K562 (cell line): ENCODE measurements at regions not wholly inside any gene's neighbourhood (a gene's known extent, or its start where the extent isn't known, plus 50 kb on each side); places are given as distances from the start of the nearest gene placed in this dataset.

Source experiments
- ATAC-seq: fragments of 200-7000 bp; cut with Tn5 transposase; 3 replicates; pipeline ENCODE4 v1.9.1; 2020; ENCODE audit warnings: moderate library complexity
- BruUV-seq: library from RNA; stranded (reverse); fragments of 400-500 nt; replicated peaks from 2 replicates; lab custom pipeline; 2021; lab: Mats Ljungman, UMichigan
- CTCF ChIA-PET: fragments of 300-600 bp; formaldehyde crosslinking; extraction: SDS; loops from one replicate; lab custom pipeline; 2021; ENCODE audit warnings: low intra/inter-chr PET ratio; lab: Yijun Ruan, JAX
- POLR2A ChIA-PET: fragments of 300-600, 350-650 bp; sonication (Branson Sonifier 250); formaldehyde crosslinking; extraction: SDS; loops from one replicate; lab custom pipeline; 2021; ENCODE audit warnings: antibody characterized with exemption, inconsistent platforms; lab: Yijun Ruan, JAX
- DNase-seq, 4 experiments: peaks; one replicate each; pipeline versions ENCODE4 v3.0.0 to v3.0.0-alpha.2; 2011 to 2018; ENCODE audit warnings: low spot score in 3 of 4, mixed read lengths in 3 of 4; ENCODE audit errors: extremely low read depth in 1 of 4
- FAIRE-seq: peaks from 2 replicates; lab custom pipeline; 2011; peaks lifted over from hg19 to GRCh38; lab: Jason Lieb, UNC
- H2AFZ ChIP-seq: 2 replicates; pipeline ENCODE4 v1.6.0; 2011; ENCODE audit warnings: low read depth, low read length, control low read depth, inconsistent platforms
- H3K27ac ChIP-seq: fragments of 200-600 bp; 3 replicates; pipeline ENCODE4 v1.8.0; 2011; ENCODE audit warnings: low read depth, mild to moderate bottlenecking, control low read depth, inconsistent platforms, low read length, moderate library complexity, mixed read lengths; ENCODE audit errors: extremely low read depth
- H3K27me3 ChIP-seq, 2 experiments: fragments of 300-600 bp in 1 of 2; 2 replicates in 1 of 2; 3 replicates in 1 of 2; pipeline versions ENCODE4 v1.6.0 to v1.8.0; 2011; ENCODE audit warnings: inconsistent platforms in 2 of 2, low read length in 2 of 2, mild to moderate bottlenecking in 1 of 2, mixed read lengths in 1 of 2, moderate library complexity in 1 of 2; ENCODE audit not compliant: control insufficient read depth in 2 of 2, insufficient read depth in 2 of 2
- H3K36me3 ChIP-seq: fragments of 300-600 bp; 3 replicates; pipeline ENCODE4 v1.8.0; 2011; ENCODE audit warnings: mild to moderate bottlenecking, low read length, inconsistent platforms; ENCODE audit not compliant: control insufficient read depth, insufficient read depth
- H3K4me1 ChIP-seq, 2 experiments: fragments of 200-600 bp in 1 of 2; replicated peaks in 1 of 2; 2 replicates in 1 of 2; 3 replicates in 1 of 2; pipeline versions ENCODE4 v1.5.1 to v1.8.0; 2011; ENCODE audit warnings: inconsistent platforms in 2 of 2, low read length in 2 of 2, mild to moderate bottlenecking in 1 of 2, mixed read lengths in 1 of 2, moderate library complexity in 1 of 2; ENCODE audit not compliant: control insufficient read depth in 2 of 2, insufficient read depth in 2 of 2
- H3K4me2 ChIP-seq: 2 replicates; pipeline ENCODE4 v1.6.1; 2011; ENCODE audit warnings: low read length, control low read depth, inconsistent platforms, mixed read lengths; ENCODE audit not compliant: insufficient read depth
- H3K4me3 ChIP-seq: fragments of 200-600 bp; sonication (generic), shearing (Covaris generic); 2 replicates; pipeline ENCODE4 v1.5.1; 2016; ENCODE audit warnings: control low read depth, inconsistent platforms
- H3K79me2 ChIP-seq: fragments of 200-600 bp; 3 replicates; pipeline ENCODE4 v1.8.0; 2011; ENCODE audit warnings: low read length, inconsistent platforms; ENCODE audit not compliant: control insufficient read depth, insufficient read depth
- H3K9ac ChIP-seq, 2 experiments: 2 replicates each; pipeline versions ENCODE4 v1.6.0 to v1.6.1; 2011; ENCODE audit warnings: low read depth in 2 of 2, low read length in 2 of 2, control low read depth in 1 of 2, inconsistent platforms in 1 of 2, mild to moderate bottlenecking in 1 of 2, mixed read lengths in 1 of 2; ENCODE audit not compliant: insufficient read depth in 1 of 2
- H3K9me1 ChIP-seq: one replicate; pipeline ENCODE4 v1.6.0; 2011; ENCODE audit warnings: inconsistent platforms, mild to moderate bottlenecking, low read length, moderate library complexity; ENCODE audit not compliant: control insufficient read depth, insufficient read depth
- H3K9me3 ChIP-seq: replicated peaks from 2 replicates; pipeline ENCODE4 v1.5.1; 2011; ENCODE audit warnings: low read depth, low read length, inconsistent platforms; ENCODE audit not compliant: control insufficient read depth, insufficient read depth
- H4K20me1 ChIP-seq: replicated peaks from 2 replicates; pipeline ENCODE4 v1.6.1; 2011; ENCODE audit warnings: low read length, inconsistent platforms, mixed read lengths; ENCODE audit not compliant: control insufficient read depth, insufficient read depth
- FOSL1 ChIP-seq: fragments of 200-800 bp; sonication (Bioruptor generic); conservative IDR thresholded peaks from 2 replicates; pipeline ENCODE4 v1.6.1; 2016; ENCODE audit warnings: missing genetic modification characterization, missing compliant biosample characterization
- MAFF ChIP-seq: IDR thresholded peaks from 2 replicates; pipeline ENCODE4 v1.6.1; 2012; ENCODE audit warnings: low read length, improper control_type of control experiment
- MAZ ChIP-seq, 2 experiments: fragments of 450-650 bp in 1 of 2; sonication (generic) in 1 of 2; formaldehyde crosslinking; IDR thresholded peaks in 1 of 2; conservative IDR thresholded peaks in 1 of 2; 2 replicates each; pipeline versions ENCODE4 v1.4.0 to v1.5.0; 2020; ENCODE audit warnings: mild to moderate bottlenecking in 1 of 2, missing genetic modification reagents in 1 of 2
- ZNF77 ChIP-seq: fragments of 250-450 bp; sonication (Bioruptor Pico); IDR thresholded peaks from 2 replicates; pipeline ENCODE4 v1.5.0; 2020
- ZNF778 ChIP-seq: fragments of 450-650 bp; formaldehyde crosslinking; IDR thresholded peaks from 2 replicates; pipeline ENCODE4 v1.4.0; 2020; ENCODE audit warnings: mild to moderate bottlenecking, moderate library complexity
- ZNF785 ChIP-seq: fragments of 250-450 bp; sonication (Bioruptor Pico); IDR thresholded peaks from 2 replicates; pipeline ENCODE4 v1.4.0; 2020; ENCODE audit warnings: mild to moderate bottlenecking
- WGBS: fragments of 100-300 bp; shearing (Covaris generic); methylation state at CpG from one replicate; pipeline ENCODE4 v1.1.6; 2016; ENCODE audit warnings: low coverage, mixed read lengths; ENCODE audit not compliant: insufficient coverage; ENCODE audit errors: missing lambda C conversion rate; 5-methylcytosine and 5-hydroxymethylcytosine counted together
- in situ Hi-C: fragments of 300-500 bp; cut with MboI; formaldehyde crosslinking; loops from 4 replicates; pipeline ENCODE4 v1.15.0; 2018; ENCODE audit warnings: inconsistent platforms, mixed read lengths
- intact Hi-C: fragments of 100-400 bp; cut with micrococcal nuclease; formaldehyde crosslinking; loops from 2 replicates; pipeline ENCODE4 v1.14.2; 2022
- TF ChIP-seq, protein P1 (sequence below), 2 experiments: IDR thresholded peaks; 2 replicates each; pipeline ENCODE4 v1.6.1; 2011; ENCODE audit warnings: borderline replicate concordance in 1 of 2, control low read depth in 1 of 2, low read depth in 1 of 2, low read length in 1 of 2, mild to moderate bottlenecking in 1 of 2, mixed read lengths in 1 of 2, moderate library complexity in 1 of 2; ENCODE audit not compliant: insufficient read depth in 1 of 2, insufficient read length in 1 of 2, poor library complexity in 1 of 2, severe bottlenecking in 1 of 2; ENCODE audit errors: extremely low read depth in 1 of 2

GRCh38 chr9:25917731-25918362 is 239.6 kb upstream of the TUSC1 start:
- in situ Hi-C loops (no loop called here), intact Hi-C loops (no loop called here)
- Histone ChIP-seq H3K9me1 (no peaks in the 10 kb centered on the region), H3K9me3 (no peaks in the 10 kb centered on the region), H3K79me2 (no peaks in the 10 kb centered on the region), H3K36me3 (no peaks in the 10 kb centered on the region), H3K9ac (no peak overlapping the region), H3K4me3 (no peak overlapping the region), H3K4me2 (no peak overlapping the region), H3K27ac (no peak overlapping the region), H3K27me3 (no peaks in the 10 kb centered on the region), H4K20me1 (no peaks in the 10 kb centered on the region), H2AFZ (no peak overlapping the region), H3K4me1 (no peaks in the 10 kb centered on the region)
- ATAC-seq (no peak), FAIRE-seq (no peak), DNase-seq (no peak)
- POLR2A ChIA-PET = no interaction called here
- no TSS peak for BruUV-seq
- no peak for TF ChIP-seq ZNF77 (CRISPR knock-in tag)
- TF ChIP-seq ZNF785 (CRISPR knock-in tag) = no peak
- TF ChIP-seq MAFF = no peak
- no peak for TF ChIP-seq ZNF778
- CTCF ChIA-PET = no interaction called here

DNA sequence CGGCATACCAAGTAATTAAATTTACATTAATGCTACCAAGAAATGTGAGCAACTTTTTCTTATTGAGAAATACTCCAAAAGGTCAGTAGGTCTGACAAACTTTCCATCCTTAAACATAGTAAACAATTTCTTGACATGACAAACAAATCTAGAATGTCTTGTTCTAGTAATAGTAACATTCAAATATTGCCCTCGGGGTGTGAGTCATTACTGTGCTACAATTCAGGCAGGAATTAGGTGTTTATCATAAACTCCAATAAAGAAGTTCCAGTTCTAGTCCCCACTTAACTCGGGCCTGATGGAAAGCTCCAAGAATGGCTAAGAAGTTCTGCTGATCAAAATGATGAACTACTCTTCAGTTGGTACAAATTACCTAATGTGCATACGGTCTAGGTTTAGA is 235.6 kb upstream of the TUSC1 start:
- TF ChIP-seq, protein P1, sequence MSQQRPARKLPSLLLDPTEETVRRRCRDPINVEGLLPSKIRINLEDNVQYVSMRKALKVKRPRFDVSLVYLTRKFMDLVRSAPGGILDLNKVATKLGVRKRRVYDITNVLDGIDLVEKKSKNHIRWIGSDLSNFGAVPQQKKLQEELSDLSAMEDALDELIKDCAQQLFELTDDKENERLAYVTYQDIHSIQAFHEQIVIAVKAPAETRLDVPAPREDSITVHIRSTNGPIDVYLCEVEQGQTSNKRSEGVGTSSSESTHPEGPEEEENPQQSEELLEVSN (IDR thresholded peaks at IDR 0.05; ENCODE audit: borderline replicate concordance in 1 of 2, extremely low read depth in 1 of 2, insufficient read depth in 1 of 2, insufficient read length in 1 of 2, low read depth in 1 of 2, low read length in 1 of 2, poor library complexity in 1 of 2, severe bottlenecking in 1 of 2) = no peak
- TF ChIP-seq FOSL1 (tag) (no peak), MAZ (CRISPR knock-in tag; conservative IDR thresholded peaks at IDR 0.05 in 1 of 2, IDR thresholded peaks at IDR 0.05 in 1 of 2) (no peak)
- H2AFZ ChIP-seq = no peak overlapping the region
- DNase-seq (no peak), FAIRE-seq (no peak), ATAC-seq (no peak)
- H3K4me1 ChIP-seq = no peaks in the 10 kb centered on the region
- intact Hi-C loops = no loop called here
- no peaks in the 10 kb centered on the region for H3K9me3 ChIP-seq
- WGBS = no CpG with 5 or more reads among the region's 4 CpGs
- ChIA-PET POLR2A (no interaction called here), CTCF (no interaction called here)
- no peak overlapping the region for H3K4me3 ChIP-seq
- H3K4me2 ChIP-seq = no peak overlapping the region
- BruUV-seq = no TSS peak
- in situ Hi-C loops = no loop called here
- no peaks in the 10 kb centered on the region for H3K9me1 ChIP-seq
- no peaks in the 10 kb centered on the region for H3K36me3 ChIP-seq
- no peak overlapping the region for H3K9ac ChIP-seq
- no peak overlapping the region for H3K27ac ChIP-seq
- no peaks in the 10 kb centered on the region for H3K27me3 ChIP-seq
- H4K20me1 ChIP-seq = no peaks in the 10 kb centered on the region
- H3K79me2 ChIP-seq = no peaks in the 10 kb centered on the region
